Nephron (organoid): ENCODE measurements at regions not wholly inside any gene's neighbourhood (a gene's known extent, or its start where the extent isn't known, plus 50 kb on each side); places are given as distances from the start of the nearest gene placed in this dataset.

Experiments
- H3K27ac Mint-ChIP-seq, 3 experiments: 2 replicates each; pipeline ENCODE4 v1.8.0; 2020; ENCODE audit warnings: mixed read lengths in 3 of 3, mild to moderate bottlenecking in 2 of 3, moderate library complexity in 1 of 3
- H3K27me3 Mint-ChIP-seq: 2 replicates; pipeline ENCODE4 v1.8.0; 2021; ENCODE audit warnings: low read depth, mild to moderate bottlenecking, moderate library complexity, mixed read lengths
- H3K36me3 Mint-ChIP-seq: 2 replicates; pipeline ENCODE4 v1.8.0; 2020; ENCODE audit warnings: low read depth, mixed read lengths
- H3K4me1 Mint-ChIP-seq: 2 replicates; pipeline ENCODE4 v1.8.0; 2020; ENCODE audit warnings: mixed read lengths
- H3K4me3 Mint-ChIP-seq, 3 experiments: 2 replicates each; pipeline ENCODE4 v1.8.0; 2020; ENCODE audit warnings: mild to moderate bottlenecking in 3 of 3, mixed read lengths in 3 of 3, moderate library complexity in 2 of 3
- H3K9me3 Mint-ChIP-seq: 2 replicates; pipeline ENCODE4 v1.8.0; 2020; ENCODE audit warnings: mixed read lengths
- CTCF ChIP-seq, 3 experiments: fragments of 200-600 bp; sonication (generic); IDR thresholded peaks; one replicate each; pipeline ENCODE4 v1.5.0; 2021; ENCODE audit warnings: antibody characterized with exemption in 3 of 3; ENCODE audit not compliant: unreplicated experiment in 3 of 3

- peaks cover 3% of the 10 kb centered on the region for H3K4me1 Mint-ChIP-seq
- peaks cover 57% of the 10 kb centered on the region for H3K27me3 Mint-ChIP-seq
- H3K36me3 Mint-ChIP-seq = no peaks in the 10 kb centered on the region
- no peak overlapping the region for H3K27ac Mint-ChIP-seq
- no peak for TF ChIP-seq CTCF (IDR thresholded peaks at IDR 0.05; ENCODE audit: unreplicated experiment in 3 of 3)
- peak overlapping the region; percentile 46 to 70 (median 66) for H3K4me3 Mint-ChIP-seq
- peaks cover 4% of the 10 kb centered on the region for H3K9me3 Mint-ChIP-seq
Measured at GRCh38 chr11:133787379-133788141, 57.8 kb downstream of the SPATA19 start.

GRCh38 chr11:133785795-133786340 is 59.4 kb downstream of the SPATA19 start:
- Mint-ChIP-seq H3K4me1 (peaks cover 3% of the 10 kb centered on the region), H3K27me3 (peaks cover 58% of the 10 kb centered on the region), H3K4me3 (no peak overlapping the region), H3K9me3 (peaks cover 4% of the 10 kb centered on the region), H3K27ac (no peak overlapping the region), H3K36me3 (no peaks in the 10 kb centered on the region)
- no peak for TF ChIP-seq CTCF (IDR thresholded peaks at IDR 0.05; ENCODE audit: unreplicated experiment in 3 of 3)

- Mint-ChIP-seq H3K4me3 (no peak overlapping the region), H3K4me1 (peaks cover 3% of the 10 kb centered on the region), H3K27ac (no peak overlapping the region), H3K36me3 (no peaks in the 10 kb centered on the region), H3K9me3 (peaks cover 4% of the 10 kb centered on the region), H3K27me3 (peaks cover 48% of the 10 kb centered on the region)
- no peak for TF ChIP-seq CTCF (IDR thresholded peaks at IDR 0.05; ENCODE audit: unreplicated experiment in 3 of 3)
Measured at GRCh38 chr11:133784359-133784758, 61.0 kb downstream of the SPATA19 start.

GRCh38 chr11:133782116-133782725 is 63.1 kb downstream of the SPATA19 start:
- TF ChIP-seq CTCF (IDR thresholded peaks at IDR 0.05; ENCODE audit: unreplicated experiment in 3 of 3) = no peak
- H3K9me3 Mint-ChIP-seq = peaks cover 4% of the 10 kb centered on the region
- H3K27me3 Mint-ChIP-seq = peaks cover 41% of the 10 kb centered on the region
- no peak overlapping the region for H3K27ac Mint-ChIP-seq
- H3K36me3 Mint-ChIP-seq = no peaks in the 10 kb centered on the region
- no peak overlapping the region for H3K4me3 Mint-ChIP-seq
- H3K4me1 Mint-ChIP-seq = no peaks in the 10 kb centered on the region

- Mint-ChIP-seq H3K4me3 (no peak overlapping the region), H3K4me1 (peaks cover 3% of the 10 kb centered on the region), H3K36me3 (no peaks in the 10 kb centered on the region), H3K27me3 (peaks cover 30% of the 10 kb centered on the region), H3K9me3 (peaks cover 27% of the 10 kb centered on the region), H3K27ac (no peak overlapping the region)
- TF ChIP-seq CTCF (IDR thresholded peaks at IDR 0.05; ENCODE audit: unreplicated experiment in 3 of 3) = no peak
Measured at GRCh38 chr11:133778161-133778560, 67.2 kb downstream of the SPATA19 start.
